OCI-LY1 (cell line): ENCODE measurements at regions not wholly inside any gene's neighbourhood (a gene's known extent, or its start where the extent isn't known, plus 50 kb on each side); places are given as distances from the start of the nearest gene placed in this dataset.
A peak's percentile ranks its signal among the peaks of the same experiment; 100 is the strongest.

Experiments used
- H2AFZ ChIP-seq: fragments of 200-600 bp; sonication (generic), shearing (Covaris generic); 2 replicates; pipeline ENCODE4 v1.6.0; 2014; ENCODE audit warnings: antibody characterized with exemption, mild to moderate bottlenecking, low read length
- H3F3A ChIP-seq: fragments of 200-600 bp; sonication (generic), shearing (Covaris generic); 2 replicates; pipeline ENCODE4 v1.6.0; 2014; ENCODE audit warnings: mild to moderate bottlenecking, antibody characterized with exemption, low read length, moderate library complexity; ENCODE audit not compliant: insufficient read depth
- H3K27ac ChIP-seq: fragments of 200-600 bp; sonication (generic); 2 replicates; pipeline ENCODE4 v1.5.1; 2014; ENCODE audit warnings: low read length, mixed run types, mild to moderate bottlenecking, low read depth; ENCODE audit not compliant: poor library complexity, severe bottlenecking
- H3K27me3 ChIP-seq: fragments of 200-600 bp; sonication (generic); 2 replicates; pipeline ENCODE4 v1.6.0; 2014; ENCODE audit warnings: antibody characterized with exemption, mild to moderate bottlenecking, low read length, moderate library complexity; ENCODE audit not compliant: insufficient read depth
- H3K36me3 ChIP-seq: fragments of 200-600 bp; sonication (generic); 2 replicates; pipeline ENCODE4 v1.6.1; 2014; ENCODE audit warnings: mild to moderate bottlenecking, antibody characterized with exemption, low read length, moderate library complexity, mixed read lengths; ENCODE audit not compliant: insufficient read depth
- H3K4me1 ChIP-seq: fragments of 200-600 bp; sonication (generic); 2 replicates; pipeline ENCODE4 v1.5.1; 2014; ENCODE audit warnings: mild to moderate bottlenecking, low read length, moderate library complexity; ENCODE audit not compliant: insufficient read depth, severe bottlenecking
- H3K4me2 ChIP-seq: fragments of 200-600 bp; sonication (generic), shearing (Covaris generic); 2 replicates; pipeline ENCODE4 v1.6.1; 2014; ENCODE audit warnings: low read length
- H3K4me3 ChIP-seq: fragments of 200-600 bp; sonication (generic); 2 replicates; pipeline ENCODE4 v1.5.1; 2014; ENCODE audit warnings: low read length, low read depth, mild to moderate bottlenecking, mixed read lengths; ENCODE audit not compliant: poor library complexity, severe bottlenecking
- H3K79me2 ChIP-seq: fragments of 200-600 bp; shearing (Covaris generic); 2 replicates; pipeline ENCODE4 v1.6.1; 2016; ENCODE audit warnings: mixed run types, low read length, mixed read lengths; ENCODE audit not compliant: insufficient read depth
- H3K9ac ChIP-seq: fragments of 200-600 bp; sonication (generic), shearing (Covaris generic); 2 replicates; pipeline ENCODE4 v1.6.1; 2014; ENCODE audit warnings: mild to moderate bottlenecking, low read length, mixed read lengths
- H3K9me2 ChIP-seq: fragments of 200-600 bp; sonication (generic), shearing (Covaris generic); 2 replicates; pipeline ENCODE4 v1.6.1; 2014; ENCODE audit warnings: low read depth, mild to moderate bottlenecking, low read length, mixed read lengths
- H3K9me3 ChIP-seq: fragments of 200-600 bp; shearing (Covaris generic); 2 replicates; pipeline ENCODE4 v1.6.1; 2014; ENCODE audit warnings: low read length, mixed read lengths
- H4K20me1 ChIP-seq: fragments of 200-600 bp; sonication (generic), shearing (Covaris generic); 2 replicates; pipeline ENCODE4 v1.6.0; 2016; ENCODE audit warnings: mild to moderate bottlenecking, low read length; ENCODE audit not compliant: insufficient read depth
- EZH2 ChIP-seq: fragments of 200-600 bp; sonication (generic), shearing (Covaris generic); IDR thresholded peaks from 2 replicates; pipeline ENCODE4 v1.8.0; 2017; ENCODE audit warnings: borderline replicate concordance, mixed run types, mild to moderate bottlenecking, antibody characterized with exemption, low read length, moderate library complexity, mixed read lengths
- TF ChIP-seq, protein P1 (sequence below): fragments of 200-600 bp; sonication (generic), shearing (Covaris generic); IDR thresholded peaks from 2 replicates; pipeline ENCODE4 v1.5.1; 2017; ENCODE audit warnings: mild to moderate bottlenecking, antibody characterized with exemption, low read length, moderate library complexity, mixed read lengths

DNA sequence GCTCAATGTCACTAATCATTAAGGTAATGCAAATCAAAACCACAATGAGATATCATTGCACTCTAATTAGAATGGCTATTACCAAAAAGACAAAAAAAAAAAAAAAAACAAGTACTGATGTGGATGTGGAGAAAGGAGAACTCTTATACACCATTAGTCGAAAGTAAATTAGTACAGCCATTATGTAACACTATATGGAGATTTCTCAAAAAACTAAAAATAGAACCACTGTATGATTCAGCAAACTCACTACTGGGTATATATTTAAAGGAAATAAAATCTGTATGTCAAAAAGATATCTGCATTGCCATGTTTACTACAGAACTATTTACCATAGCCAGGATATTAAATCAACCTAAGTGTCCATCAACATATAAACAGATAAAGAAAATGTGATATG is 265.4 kb upstream of the ARHGAP20 start:
- H3K4me3 ChIP-seq: no peak overlapping the region
- no peaks in the 10 kb centered on the region for H3F3A ChIP-seq
- H3K4me1 ChIP-seq: no peaks in the 10 kb centered on the region
- no peak overlapping the region for H3K9ac ChIP-seq
- no peak overlapping the region for H2AFZ ChIP-seq
- no peaks in the 10 kb centered on the region for H3K36me3 ChIP-seq
- H3K9me3 ChIP-seq: no peaks in the 10 kb centered on the region
- no peaks in the 10 kb centered on the region for H3K79me2 ChIP-seq
- TF ChIP-seq EZH2: no peak
- TF ChIP-seq, protein P1, sequence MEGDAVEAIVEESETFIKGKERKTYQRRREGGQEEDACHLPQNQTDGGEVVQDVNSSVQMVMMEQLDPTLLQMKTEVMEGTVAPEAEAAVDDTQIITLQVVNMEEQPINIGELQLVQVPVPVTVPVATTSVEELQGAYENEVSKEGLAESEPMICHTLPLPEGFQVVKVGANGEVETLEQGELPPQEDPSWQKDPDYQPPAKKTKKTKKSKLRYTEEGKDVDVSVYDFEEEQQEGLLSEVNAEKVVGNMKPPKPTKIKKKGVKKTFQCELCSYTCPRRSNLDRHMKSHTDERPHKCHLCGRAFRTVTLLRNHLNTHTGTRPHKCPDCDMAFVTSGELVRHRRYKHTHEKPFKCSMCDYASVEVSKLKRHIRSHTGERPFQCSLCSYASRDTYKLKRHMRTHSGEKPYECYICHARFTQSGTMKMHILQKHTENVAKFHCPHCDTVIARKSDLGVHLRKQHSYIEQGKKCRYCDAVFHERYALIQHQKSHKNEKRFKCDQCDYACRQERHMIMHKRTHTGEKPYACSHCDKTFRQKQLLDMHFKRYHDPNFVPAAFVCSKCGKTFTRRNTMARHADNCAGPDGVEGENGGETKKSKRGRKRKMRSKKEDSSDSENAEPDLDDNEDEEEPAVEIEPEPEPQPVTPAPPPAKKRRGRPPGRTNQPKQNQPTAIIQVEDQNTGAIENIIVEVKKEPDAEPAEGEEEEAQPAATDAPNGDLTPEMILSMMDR: no peak
- no peaks in the 10 kb centered on the region for H3K27me3 ChIP-seq
- no peak overlapping the region for H3K4me2 ChIP-seq
- no peak overlapping the region for H3K27ac ChIP-seq
- H4K20me1 ChIP-seq: no peaks in the 10 kb centered on the region
- no peaks in the 10 kb centered on the region for H3K9me2 ChIP-seq

DNA sequence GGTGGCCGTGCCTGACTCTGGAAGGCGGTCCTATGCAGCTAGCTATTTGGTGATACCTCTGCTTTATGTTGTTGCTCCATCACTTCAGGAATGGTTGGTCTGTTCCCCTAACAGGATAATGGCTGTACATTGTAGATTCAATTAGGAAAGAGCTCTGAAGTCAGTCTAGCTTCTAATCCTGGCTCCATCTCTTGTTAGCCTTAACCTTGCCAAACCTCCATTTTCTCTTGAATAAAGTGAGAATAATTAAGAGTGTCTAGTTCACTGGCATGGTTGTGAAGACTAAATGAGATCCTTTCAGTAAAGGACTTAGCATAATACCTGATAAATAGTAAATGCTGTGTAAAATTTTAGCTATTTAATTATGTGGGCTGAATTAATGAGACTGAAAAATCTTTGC is 262.5 kb upstream of the ARHGAP20 start:
- Histone ChIP-seq H3K27me3 (no peaks in the 10 kb centered on the region), H3K79me2 (no peaks in the 10 kb centered on the region), H3K27ac (no peak overlapping the region), H3K9ac (no peak overlapping the region), H3K4me1 (no peaks in the 10 kb centered on the region), H3K9me2 (no peaks in the 10 kb centered on the region), H3K4me2 (no peak overlapping the region), H3F3A (no peaks in the 10 kb centered on the region), H3K36me3 (no peaks in the 10 kb centered on the region), H2AFZ (0 out of 2 replicates have a peak overlapping the region, but pooled peaks have one; percentile 16), H3K9me3 (no peaks in the 10 kb centered on the region), H4K20me1 (no peaks in the 10 kb centered on the region), H3K4me3 (no peak overlapping the region)
- TF ChIP-seq, protein P1: no peak
- no peak for TF ChIP-seq EZH2

DNA sequence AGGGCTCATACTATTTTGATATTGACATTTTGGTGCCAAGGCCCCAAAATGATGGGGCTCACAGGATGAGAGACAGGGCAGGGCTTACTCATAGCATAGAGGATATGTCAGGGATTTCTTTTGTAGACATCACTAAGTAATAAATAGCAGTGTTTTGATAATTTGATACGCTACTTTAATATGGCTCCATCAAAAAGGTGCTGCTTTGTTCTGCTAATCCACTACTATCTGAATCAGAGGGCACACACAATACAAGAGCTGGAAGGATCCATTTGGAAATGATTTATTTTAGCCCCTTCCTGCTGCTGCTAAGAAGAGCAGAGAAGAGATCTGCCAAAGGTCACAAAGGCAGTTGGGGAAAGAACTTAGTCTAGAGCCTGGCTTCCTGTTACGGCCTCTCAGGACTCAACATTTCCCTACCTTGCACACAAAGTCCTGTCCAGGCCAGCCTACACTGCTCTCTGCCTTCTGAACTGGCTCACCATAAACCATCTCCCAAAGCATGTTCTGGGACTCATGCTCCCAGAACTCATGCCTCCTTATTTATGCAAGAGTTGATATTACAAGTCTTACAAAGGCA is 261.3 kb upstream of the ARHGAP20 start:
- H3K4me1 ChIP-seq: no peaks in the 10 kb centered on the region
- H3K79me2 ChIP-seq: no peaks in the 10 kb centered on the region
- TF ChIP-seq, protein P1: no peak
- TF ChIP-seq EZH2: no peak
- H3F3A ChIP-seq: no peaks in the 10 kb centered on the region
- H2AFZ ChIP-seq: no peak overlapping the region
- H3K9me3 ChIP-seq: no peaks in the 10 kb centered on the region
- H3K36me3 ChIP-seq: no peaks in the 10 kb centered on the region
- no peak overlapping the region for H3K4me3 ChIP-seq
- H3K27ac ChIP-seq: no peak overlapping the region
- H4K20me1 ChIP-seq: no peaks in the 10 kb centered on the region
- H3K9ac ChIP-seq: no peak overlapping the region
- no peaks in the 10 kb centered on the region for H3K9me2 ChIP-seq
- H3K27me3 ChIP-seq: no peaks in the 10 kb centered on the region
- no peak overlapping the region for H3K4me2 ChIP-seq
